ENCODE measurements at regions not wholly inside any gene's neighbourhood (a gene's known extent, or its start where the extent isn't known, plus 50 kb on each side); places are given as distances from the start of the nearest gene placed in this dataset.

DNA sequence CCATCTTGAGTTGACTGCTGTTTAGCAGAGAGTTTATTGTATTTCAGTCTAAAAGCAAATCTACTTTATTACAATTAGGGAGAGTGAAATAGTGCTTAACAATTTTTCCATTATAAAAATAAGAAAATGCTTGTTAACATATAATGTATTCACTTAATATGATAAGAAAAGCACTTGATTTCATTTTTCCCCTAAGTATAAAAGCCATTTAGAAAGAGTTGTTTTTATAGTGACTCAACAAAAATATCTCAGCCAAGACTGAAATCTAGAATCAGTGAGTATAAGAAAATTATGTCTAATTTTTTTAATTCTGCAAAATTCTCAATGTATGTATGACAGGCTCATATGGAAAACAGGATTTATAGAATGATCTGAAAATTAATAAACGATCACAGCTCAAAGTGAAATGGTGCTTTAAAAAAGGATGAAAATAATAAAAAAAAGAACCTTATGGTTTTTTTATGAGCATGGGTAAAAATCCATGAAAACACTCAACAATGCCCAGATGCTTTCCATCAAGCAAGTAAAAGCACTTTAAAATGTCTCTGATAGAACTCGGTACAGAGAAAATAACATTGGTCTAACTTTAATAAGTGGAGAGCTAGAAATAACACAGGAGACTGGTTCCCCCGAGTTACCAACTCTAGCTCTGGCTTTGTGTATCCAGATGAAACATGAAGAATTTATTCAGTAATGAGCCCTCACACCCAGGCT lies 1057.8 kb upstream of the WWC1 start:
- no peak overlapping the region for H3K9ac ChIP-seq (ENCODE audit: insufficient read depth, low read length, poor library complexity, severe bottlenecking)
- H3K4me3 Mint-ChIP-seq, result no peak overlapping the region
- no peaks in the 10 kb centered on the region for H3K36me3 ChIP-seq (replicated peaks in 1 of 2; ENCODE audit: control insufficient read depth in 1 of 2, insufficient read depth in 2 of 2, low read length in 2 of 2)
- no peaks in the 10 kb centered on the region for H3K27me3 Mint-ChIP-seq (ENCODE audit: low read depth in 3 of 3)
- H3K79me2 ChIP-seq (ENCODE audit: insufficient read depth, low read length), result no peaks in the 10 kb centered on the region
- no peak overlapping the region for H3K27ac ChIP-seq (ENCODE audit: low read depth in 1 of 2, low read length in 2 of 2)
- no peak for TF ChIP-seq CTCF (IDR thresholded peaks at IDR 0.05)
- H4K20me1 ChIP-seq (ENCODE audit: insufficient read depth, low read length), result no peaks in the 10 kb centered on the region
- WGBS (ENCODE audit: insufficient coverage), result no CpG with 5 or more reads among the region's 3 CpGs
- H3K9me3 ChIP-seq (replicated peaks in 1 of 2; ENCODE audit: control insufficient read depth in 1 of 2, insufficient read depth in 1 of 2, low read length in 2 of 2), result peaks cover 16 to 24% of the 10 kb centered on the region in 2 donors
- H2AFZ ChIP-seq (ENCODE audit: insufficient read depth, low read depth, low read length, poor library complexity, severe bottlenecking), result no peak overlapping the region
- no peaks in the 10 kb centered on the region for H3K4me1 ChIP-seq (ENCODE audit: control insufficient read depth in 1 of 2, insufficient read depth in 2 of 2, low read length in 2 of 2)
- H3K27ac Mint-ChIP-seq, result no peak overlapping the region
- no peak overlapping the region for H3K4me2 ChIP-seq (replicated peaks; ENCODE audit: extremely low read depth, low read length, poor library complexity, severe bottlenecking)
- no peak overlapping the region for H3K4me3 ChIP-seq (replicated peaks in 1 of 3; ENCODE audit: low read depth in 2 of 3, low read length in 3 of 3)
- peaks cover 2 to 19% (median 15%) of the 10 kb centered on the region in 7 donors for H3K9me3 Mint-ChIP-seq
- H3K4me1 Mint-ChIP-seq, result no peaks in the 10 kb centered on the region
- H3K36me3 Mint-ChIP-seq, result no peaks in the 10 kb centered on the region
- DNase-seq, result no peak
- intact Hi-C loops (cut with micrococcal nuclease), result no loop called here
- H3K27me3 ChIP-seq (ENCODE audit: control insufficient read depth in 2 of 2, insufficient read depth in 2 of 2, low read length in 2 of 2), result no peaks in the 10 kb centered on the region

- Histone ChIP-seq H3K27me3 (ENCODE audit: control insufficient read depth in 2 of 2, insufficient read depth in 2 of 2, low read length in 2 of 2) (no peaks in the 10 kb centered on the region), H3K4me1 (ENCODE audit: control insufficient read depth in 1 of 2, insufficient read depth in 2 of 2, low read length in 2 of 2) (no peaks in the 10 kb centered on the region), H3K9me3 (replicated peaks in 1 of 2; ENCODE audit: control insufficient read depth in 1 of 2, insufficient read depth in 1 of 2, low read length in 2 of 2) (no peaks in the 10 kb centered on the region), H3K4me3 (replicated peaks in 1 of 3; ENCODE audit: low read depth in 2 of 3, low read length in 3 of 3) (no peak overlapping the region), H3K4me2 (replicated peaks; ENCODE audit: extremely low read depth, low read length, poor library complexity, severe bottlenecking) (no peak overlapping the region), H4K20me1 (ENCODE audit: insufficient read depth, low read length) (no peaks in the 10 kb centered on the region), H2AFZ (ENCODE audit: insufficient read depth, low read depth, low read length, poor library complexity, severe bottlenecking) (no peak overlapping the region), H3K27ac (ENCODE audit: low read depth in 1 of 2, low read length in 2 of 2) (no peak overlapping the region), H3K9ac (ENCODE audit: insufficient read depth, low read length, poor library complexity, severe bottlenecking) (no peak overlapping the region), H3K79me2 (ENCODE audit: insufficient read depth, low read length) (no peaks in the 10 kb centered on the region), H3K36me3 (replicated peaks in 1 of 2; ENCODE audit: control insufficient read depth in 1 of 2, insufficient read depth in 2 of 2, low read length in 2 of 2) (no peaks in the 10 kb centered on the region)
- H3K4me3 Mint-ChIP-seq, result no peak overlapping the region
- H3K4me1 Mint-ChIP-seq, result no peaks in the 10 kb centered on the region
- WGBS (ENCODE audit: insufficient coverage), result 93% methylated on average over 4 of the region's 6 CpGs
- intact Hi-C loops (cut with micrococcal nuclease), result no loop called here
- no peaks in the 10 kb centered on the region for H3K36me3 Mint-ChIP-seq
- TF ChIP-seq CTCF (IDR thresholded peaks at IDR 0.05), result no peak
- no peak overlapping the region for H3K27ac Mint-ChIP-seq
- no peak for DNase-seq
- no peaks in the 10 kb centered on the region for H3K27me3 Mint-ChIP-seq (ENCODE audit: low read depth in 3 of 3)
- H3K9me3 Mint-ChIP-seq, result peaks cover 0 to 15% (median 2%) of the 10 kb centered on the region in 7 donors
Observed at GRCh38 chr5:167241436-167242067, 1049.9 kb upstream of the WWC1 start.

Measured in CD14-positive monocyte (primary cell).